A673 (cell line): ENCODE measurements at regions not wholly inside any gene's neighbourhood (a gene's known extent, or its start where the extent isn't known, plus 50 kb on each side); places are given as distances from the start of the nearest gene placed in this dataset.

ENCODE experiments used
- BruUV-seq: library from RNA; stranded (reverse); fragments of 400-500 nt; replicated peaks from 2 replicates; lab custom pipeline; 2021; lab: Mats Ljungman, UMichigan
- CTCF ChIA-PET: fragments of 300-600 bp; sonication (Branson Sonifier 250); formaldehyde crosslinking; loops from one replicate; lab custom pipeline; 2022; ENCODE audit warnings: antibody characterized with exemption; lab: Charles Lee
- POLR2A ChIA-PET: fragments of 300-600 bp; sonication (Branson Sonifier 250); formaldehyde crosslinking; loops from one replicate; lab custom pipeline; 2022; ENCODE audit warnings: antibody characterized with exemption; ENCODE audit not compliant: low non-redundant PET; lab: Charles Lee
- DNase-seq: peaks from one replicate; pipeline ENCODE4 v3.0.0-alpha.2; 2015; ENCODE audit warnings: low spot score
- H3K27ac ChIP-seq: fragments of 200-600 bp; sonication (generic); 2 replicates; pipeline ENCODE4 v1.5.1; 2016; ENCODE audit warnings: mixed run types, low read depth, mild to moderate bottlenecking, mixed read lengths, antibody characterized with exemption, low read length; ENCODE audit not compliant: poor library complexity, severe bottlenecking
- H3K27me3 ChIP-seq: fragments of 200-600 bp; sonication (generic); replicated peaks from 2 replicates; pipeline ENCODE4 v1.6.1; 2017; ENCODE audit warnings: mixed run types, low read depth, mild to moderate bottlenecking, mixed read lengths, antibody characterized with exemption, low read length; ENCODE audit not compliant: insufficient read depth, poor library complexity
- H3K36me3 ChIP-seq: fragments of 200-600 bp; sonication (generic); 2 replicates; pipeline ENCODE4 v1.6.1; 2016; ENCODE audit warnings: mixed run types, mild to moderate bottlenecking, mixed read lengths, antibody characterized with exemption, low read length; ENCODE audit not compliant: insufficient read depth, poor library complexity, severe bottlenecking
- H3K4me1 ChIP-seq: fragments of 200-600 bp; sonication (generic); 2 replicates; pipeline ENCODE4 v1.6.1; 2017; ENCODE audit warnings: mixed run types, mild to moderate bottlenecking, mixed read lengths, antibody characterized with exemption, low read length; ENCODE audit not compliant: insufficient read depth, poor library complexity, severe bottlenecking
- H3K4me3 ChIP-seq: fragments of 200-600 bp; sonication (generic); 2 replicates; pipeline ENCODE4 v1.5.1; 2016; ENCODE audit warnings: low read depth, mixed run types, mild to moderate bottlenecking, mixed read lengths, low read length; ENCODE audit not compliant: poor library complexity, severe bottlenecking
- H3K9me3 ChIP-seq: fragments of 200-600 bp; sonication (generic); 2 replicates; pipeline ENCODE4 v1.6.1; 2016; ENCODE audit warnings: mixed run types, low read depth, mild to moderate bottlenecking, mixed read lengths, antibody characterized with exemption, low read length; ENCODE audit not compliant: poor library complexity, severe bottlenecking
- EZH2 ChIP-seq: fragments of 200-600 bp; sonication (generic); IDR thresholded peaks from 2 replicates; pipeline ENCODE4 v1.6.1; 2017; ENCODE audit warnings: borderline replicate concordance, low read depth, mild to moderate bottlenecking, mixed read lengths, antibody characterized with exemption, low read length; ENCODE audit not compliant: poor library complexity, severe bottlenecking
- intact Hi-C: fragments of 100-400 bp; cut with micrococcal nuclease; formaldehyde crosslinking; loops from one replicate; pipeline ENCODE4 v1.10.0; 2022; ENCODE audit not compliant: unreplicated experiment
- TF ChIP-seq, protein P1 (sequence below): fragments of 300-800, 200-600 bp; sonication (generic); conservative IDR thresholded peaks from 2 replicates; pipeline ENCODE4 v1.5.1; 2017; ENCODE audit warnings: low read depth, mild to moderate bottlenecking, antibody characterized with exemption, low read length, moderate library complexity, mixed read lengths

DNA sequence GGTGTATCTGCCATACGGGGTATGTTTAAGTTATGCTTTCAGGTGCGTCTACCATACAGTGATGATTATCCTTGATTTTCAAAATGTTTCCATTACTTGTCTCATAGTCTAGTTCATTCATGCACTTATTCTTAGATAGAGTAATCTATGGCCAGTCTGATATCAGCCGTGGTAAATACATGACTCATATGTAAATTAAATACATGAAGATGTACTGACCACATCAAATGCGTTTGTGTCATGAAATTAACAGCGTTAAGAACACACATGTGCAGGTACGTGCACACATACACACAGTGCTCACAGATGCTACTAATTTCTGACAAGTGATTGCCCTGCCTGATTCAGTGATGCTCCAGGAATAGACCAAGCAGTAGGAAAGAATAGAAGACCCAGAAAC lies 75.2 kb upstream of the EXOC1L start:
- POLR2A ChIA-PET, result no interaction called here
- BruUV-seq, result no TSS peak
- no peaks in the 10 kb centered on the region for H3K4me1 ChIP-seq
- no peaks in the 10 kb centered on the region for H3K9me3 ChIP-seq
- no peaks in the 10 kb centered on the region for H3K36me3 ChIP-seq
- CTCF ChIA-PET, result no interaction called here
- H3K27me3 ChIP-seq, result no peaks in the 10 kb centered on the region
- no peak for DNase-seq
- intact Hi-C loops, result no loop called here
- no peak for TF ChIP-seq EZH2
- no peak overlapping the region for H3K27ac ChIP-seq
- no peak overlapping the region for H3K4me3 ChIP-seq

DNA sequence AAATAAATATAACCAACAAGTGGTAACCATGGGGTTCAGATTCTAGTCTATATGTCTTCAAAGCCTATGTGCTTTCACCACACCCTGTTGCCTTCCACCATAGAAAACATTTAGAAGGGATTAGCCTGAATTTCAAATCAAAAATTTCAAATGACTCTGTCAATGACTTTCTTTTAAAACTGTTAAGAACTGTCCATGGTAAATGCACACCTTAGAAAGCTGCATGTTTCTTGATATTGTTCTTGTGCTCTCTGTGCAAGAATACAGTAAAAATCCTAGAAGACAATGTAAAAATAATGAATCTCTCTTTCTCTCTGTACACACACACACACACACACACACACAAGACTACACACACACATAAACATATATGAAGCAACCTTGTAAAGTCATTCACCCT lies 74.6 kb upstream of the EXOC1L start:
- no peak overlapping the region for H3K27ac ChIP-seq
- no peak overlapping the region for H3K4me3 ChIP-seq
- ChIA-PET CTCF (no interaction called here), POLR2A (no interaction called here)
- no peak for DNase-seq
- no peaks in the 10 kb centered on the region for H3K4me1 ChIP-seq
- H3K36me3 ChIP-seq, result no peaks in the 10 kb centered on the region
- H3K9me3 ChIP-seq, result no peaks in the 10 kb centered on the region
- BruUV-seq, result no TSS peak
- no peaks in the 10 kb centered on the region for H3K27me3 ChIP-seq
- TF ChIP-seq EZH2, result no peak
- intact Hi-C loops, result no loop called here

DNA sequence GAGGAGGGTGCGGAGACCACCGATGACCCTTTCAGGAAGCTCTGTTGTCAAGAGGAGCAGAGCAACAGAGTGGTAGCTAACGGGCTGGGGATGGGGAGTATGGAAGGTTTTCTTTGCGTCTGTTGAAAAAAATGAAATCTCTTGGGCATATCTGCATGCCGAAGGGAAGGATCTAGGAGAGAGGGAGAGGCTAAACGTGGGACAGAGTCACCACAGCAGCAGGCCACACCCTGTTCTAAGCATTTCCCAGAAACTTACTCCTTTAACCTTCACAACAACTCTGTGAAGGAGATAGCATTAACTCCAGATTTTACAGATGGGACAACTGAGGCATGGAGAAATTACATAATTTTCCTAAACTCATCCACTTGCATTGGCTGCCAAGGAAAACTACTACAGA lies 71.8 kb upstream of the EXOC1L start:
- intact Hi-C loops, result no loop called here
- POLR2A ChIA-PET, result no interaction called here

GRCh38 chr4:55749666-55750065 lies 69.9 kb upstream of the EXOC1L start:
- no peaks in the 10 kb centered on the region for H3K4me1 ChIP-seq
- H3K4me3 ChIP-seq, result no peak overlapping the region
- ChIA-PET POLR2A (no interaction called here), CTCF (no interaction called here)
- no peak overlapping the region for H3K27ac ChIP-seq
- BruUV-seq, result no TSS peak
- H3K36me3 ChIP-seq, result no peaks in the 10 kb centered on the region
- intact Hi-C loops, result no loop called here
- no peak for DNase-seq
- TF ChIP-seq, protein P1, sequence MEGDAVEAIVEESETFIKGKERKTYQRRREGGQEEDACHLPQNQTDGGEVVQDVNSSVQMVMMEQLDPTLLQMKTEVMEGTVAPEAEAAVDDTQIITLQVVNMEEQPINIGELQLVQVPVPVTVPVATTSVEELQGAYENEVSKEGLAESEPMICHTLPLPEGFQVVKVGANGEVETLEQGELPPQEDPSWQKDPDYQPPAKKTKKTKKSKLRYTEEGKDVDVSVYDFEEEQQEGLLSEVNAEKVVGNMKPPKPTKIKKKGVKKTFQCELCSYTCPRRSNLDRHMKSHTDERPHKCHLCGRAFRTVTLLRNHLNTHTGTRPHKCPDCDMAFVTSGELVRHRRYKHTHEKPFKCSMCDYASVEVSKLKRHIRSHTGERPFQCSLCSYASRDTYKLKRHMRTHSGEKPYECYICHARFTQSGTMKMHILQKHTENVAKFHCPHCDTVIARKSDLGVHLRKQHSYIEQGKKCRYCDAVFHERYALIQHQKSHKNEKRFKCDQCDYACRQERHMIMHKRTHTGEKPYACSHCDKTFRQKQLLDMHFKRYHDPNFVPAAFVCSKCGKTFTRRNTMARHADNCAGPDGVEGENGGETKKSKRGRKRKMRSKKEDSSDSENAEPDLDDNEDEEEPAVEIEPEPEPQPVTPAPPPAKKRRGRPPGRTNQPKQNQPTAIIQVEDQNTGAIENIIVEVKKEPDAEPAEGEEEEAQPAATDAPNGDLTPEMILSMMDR, result no peak
- TF ChIP-seq EZH2, result no peak
- no peaks in the 10 kb centered on the region for H3K9me3 ChIP-seq
- no peaks in the 10 kb centered on the region for H3K27me3 ChIP-seq

More for the DNA sequence above, 71.8 kb upstream of the EXOC1L start:
- CTCF ChIA-PET, result no interaction called here
- H3K36me3 ChIP-seq, result no peaks in the 10 kb centered on the region
- no peaks in the 10 kb centered on the region for H3K9me3 ChIP-seq
- BruUV-seq, result no TSS peak
- no peak overlapping the region for H3K4me3 ChIP-seq
- no peaks in the 10 kb centered on the region for H3K4me1 ChIP-seq
- no peaks in the 10 kb centered on the region for H3K27me3 ChIP-seq
- TF ChIP-seq EZH2, result no peak
- TF ChIP-seq, protein P1, result no peak
- H3K27ac ChIP-seq, result no peak overlapping the region
- DNase-seq, result no peak
